ENCODE measurements at regions not wholly inside any gene's neighbourhood (a gene's known extent, or its start where the extent isn't known, plus 50 kb on each side); places are given as distances from the start of the nearest gene placed in this dataset.

GRCh38 chr5:142388696-142389095 is 63.9 kb upstream of the SPRY4 start (continued):
- TF ChIP-seq ATF3 (IDR thresholded peaks at IDR 0.05), result 0 out of 2 replicates have a peak, but pooled peaks have one; percentile 34
- no peak for TF ChIP-seq ATF3 (CRISPR knock-in tag; conservative IDR thresholded peaks at IDR 0.05)
- no peak for TF ChIP-seq PHF8 (IDR thresholded peaks at IDR 0.05; ENCODE audit: borderline replicate concordance, low read length)
- TF ChIP-seq ZNF23 (CRISPR knock-in tag; IDR thresholded peaks at IDR 0.05), result no peak
- peak; percentile 62; the same call in 1 of the 2 replicates for TF ChIP-seq ZNF644 (tag; IDR thresholded peaks at IDR 0.05; ENCODE audit: low read depth)
- TF ChIP-seq, protein P1, sequence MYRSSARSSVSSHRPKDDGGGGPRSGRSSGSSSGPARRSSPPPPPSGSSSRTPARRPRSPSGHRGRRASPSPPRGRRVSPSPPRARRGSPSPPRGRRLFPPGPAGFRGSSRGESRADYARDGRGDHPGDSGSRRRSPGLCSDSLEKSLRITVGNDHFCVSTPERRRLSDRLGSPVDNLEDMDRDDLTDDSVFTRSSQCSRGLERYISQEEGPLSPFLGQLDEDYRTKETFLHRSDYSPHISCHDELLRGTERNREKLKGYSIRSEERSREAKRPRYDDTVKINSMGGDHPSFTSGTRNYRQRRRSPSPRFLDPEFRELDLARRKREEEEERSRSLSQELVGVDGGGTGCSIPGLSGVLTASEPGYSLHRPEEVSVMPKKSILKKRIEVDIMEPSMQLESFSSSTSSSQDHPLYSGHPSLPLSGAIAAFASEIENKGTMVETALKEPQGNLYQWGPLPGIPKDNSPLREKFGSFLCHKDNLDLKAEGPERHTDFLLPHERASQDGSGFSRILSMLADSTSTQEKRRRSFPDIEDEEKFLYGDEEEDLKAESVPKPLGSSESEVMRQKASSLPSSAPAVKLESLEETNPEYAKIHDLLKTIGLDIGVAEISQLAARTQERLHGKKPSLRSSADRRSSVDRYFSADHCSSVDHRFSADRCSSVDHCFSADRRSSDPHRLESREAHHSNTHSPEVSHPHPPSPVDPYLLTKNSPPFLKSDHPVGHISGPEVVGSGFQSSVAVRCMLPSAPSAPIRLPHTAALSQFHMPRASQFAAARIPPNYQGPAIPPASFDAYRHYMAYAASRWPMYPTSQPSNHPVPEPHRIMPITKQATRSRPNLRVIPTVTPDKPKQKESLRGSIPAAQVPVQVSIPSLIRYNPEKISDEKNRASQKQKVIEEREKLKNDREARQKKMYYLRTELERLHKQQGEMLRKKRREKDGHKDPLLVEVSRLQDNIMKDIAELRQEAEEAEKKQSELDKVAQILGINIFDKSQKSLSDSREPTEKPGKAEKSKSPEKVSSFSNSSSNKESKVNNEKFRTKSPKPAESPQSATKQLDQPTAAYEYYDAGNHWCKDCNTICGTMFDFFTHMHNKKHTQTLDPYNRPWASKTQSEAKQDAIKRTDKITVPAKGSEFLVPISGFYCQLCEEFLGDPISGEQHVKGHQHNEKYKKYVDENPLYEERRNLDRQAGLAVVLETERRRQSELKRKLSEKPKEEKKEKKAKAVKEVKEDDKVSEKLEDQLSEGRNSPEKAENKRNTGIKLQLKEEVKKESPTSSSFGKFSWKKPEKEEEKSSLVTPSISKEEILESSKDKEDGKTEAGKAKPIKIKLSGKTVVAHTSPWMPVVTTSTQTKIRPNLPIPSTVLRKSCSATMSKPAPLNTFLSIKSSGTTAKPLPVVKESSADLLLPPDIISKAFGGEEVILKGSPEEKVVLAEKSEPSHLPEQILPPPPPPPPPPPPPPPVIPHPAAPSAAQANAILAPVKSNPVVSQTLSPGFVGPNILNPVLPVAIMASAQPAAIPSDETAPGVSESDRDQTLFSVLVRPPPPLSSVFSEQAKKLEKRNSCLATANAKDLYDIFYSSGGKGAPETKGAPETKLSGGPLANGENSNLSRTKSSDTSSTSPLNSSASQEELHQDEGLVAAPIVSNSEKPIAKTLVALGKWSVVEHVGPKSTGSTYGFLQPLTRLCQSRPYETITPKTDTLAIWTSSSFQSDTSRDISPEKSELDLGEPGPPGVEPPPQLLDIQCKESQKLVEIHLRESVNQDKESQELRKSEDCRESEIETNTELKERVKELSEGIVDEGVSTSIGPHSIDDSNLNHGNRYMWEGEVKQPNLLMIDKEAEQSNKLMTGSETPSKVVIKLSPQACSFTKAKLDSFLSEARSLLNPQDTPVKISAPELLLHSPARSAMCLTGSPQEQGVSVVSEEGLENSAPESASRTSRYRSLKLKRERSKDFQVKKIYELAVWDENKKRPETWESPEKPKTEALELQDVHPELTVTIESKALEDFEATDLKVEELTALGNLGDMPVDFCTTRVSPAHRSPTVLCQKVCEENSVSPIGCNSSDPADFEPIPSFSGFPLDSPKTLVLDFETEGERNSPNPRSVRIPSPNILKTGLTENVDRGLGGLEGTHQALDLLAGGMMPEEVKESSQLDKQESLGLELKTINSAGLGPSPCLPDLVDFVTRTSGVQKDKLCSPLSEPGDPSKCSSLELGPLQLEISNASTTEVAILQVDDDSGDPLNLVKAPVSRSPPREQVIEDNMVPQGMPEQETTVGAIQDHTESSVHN (IDR thresholded peaks at IDR 0.05; ENCODE audit: borderline replicate concordance in 1 of 2, low read depth in 1 of 2), result peak in 1 of 2 experiments; percentile 29; a peak in 1 of 4 replicates
- TF ChIP-seq NFE2L1 (tag; IDR thresholded peaks at IDR 0.05; ENCODE audit: borderline replicate concordance, low read depth), result peak; percentile 94
- no peak for TF ChIP-seq ZNF444 (CRISPR knock-in tag; IDR thresholded peaks at IDR 0.05)
- peak; percentile 39 for TF ChIP-seq TAF9B (IDR thresholded peaks at IDR 0.05; ENCODE audit: partially characterized antibody)
- TF ChIP-seq, protein P2, sequence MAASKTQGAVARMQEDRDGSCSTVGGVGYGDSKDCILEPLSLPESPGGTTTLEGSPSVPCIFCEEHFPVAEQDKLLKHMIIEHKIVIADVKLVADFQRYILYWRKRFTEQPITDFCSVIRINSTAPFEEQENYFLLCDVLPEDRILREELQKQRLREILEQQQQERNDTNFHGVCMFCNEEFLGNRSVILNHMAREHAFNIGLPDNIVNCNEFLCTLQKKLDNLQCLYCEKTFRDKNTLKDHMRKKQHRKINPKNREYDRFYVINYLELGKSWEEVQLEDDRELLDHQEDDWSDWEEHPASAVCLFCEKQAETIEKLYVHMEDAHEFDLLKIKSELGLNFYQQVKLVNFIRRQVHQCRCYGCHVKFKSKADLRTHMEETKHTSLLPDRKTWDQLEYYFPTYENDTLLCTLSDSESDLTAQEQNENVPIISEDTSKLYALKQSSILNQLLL (CRISPR knock-in tag; IDR thresholded peaks at IDR 0.05; ENCODE audit: borderline replicate concordance), result no peak
- peak; percentile 21; the same call in 1 of the 2 replicates for TF ChIP-seq CXXC5 (CRISPR knock-in tag; IDR thresholded peaks at IDR 0.05)
- TF ChIP-seq TCFL5 (CRISPR knock-in tag; conservative IDR thresholded peaks at IDR 0.05), result no peak
- no peak for TF ChIP-seq ATF1 (CRISPR knock-in tag; IDR thresholded peaks at IDR 0.05)
- TF ChIP-seq ATF1 (tag; IDR thresholded peaks at IDR 0.05), result no peak
- no peak for TF ChIP-seq SP1 (CRISPR knock-in tag; IDR thresholded peaks at IDR 0.05)
- no peak for TF ChIP-seq NR2C2 (CRISPR knock-in tag; IDR thresholded peaks at IDR 0.05)
- TF ChIP-seq NR2C2 (tag; IDR thresholded peaks at IDR 0.05), result peak; percentile 37; the same call in 1 of the 2 replicates
- TF ChIP-seq SMARCE1 (IDR thresholded peaks at IDR 0.05), result peak; percentile 66
- TF ChIP-seq L3MBTL2 (IDR thresholded peaks at IDR 0.05), result peak; percentile 88
- 0 out of 2 replicates have a peak, but pooled peaks have one; percentile 33 for TF ChIP-seq PTRF (tag; IDR thresholded peaks at IDR 0.05)
- TF ChIP-seq ARID1B (IDR thresholded peaks at IDR 0.05), result peak; percentile 65

All from K562 (cell line).